BLaER1 treated with 17β-estradiol and CSF1 and Interleukin-3, amounts not matched to agents 10 nM and 100 nM (cell line): ENCODE measurements at regions not wholly inside any gene's neighbourhood (a gene's known extent, or its start where the extent isn't known, plus 50 kb on each side); places are given as distances from the start of the nearest gene placed in this dataset.

ENCODE experiments used
- H3K27ac ChIP-seq, 11 experiments: shearing (Covaris generic); formaldehyde crosslinking; 2 replicates each; pipeline ENCODE4 v1.8.1; 2022
- H3K27me3 ChIP-seq, 11 experiments: shearing (Covaris generic); formaldehyde crosslinking; 2 replicates each; pipeline ENCODE4 v1.8.1; 2022
- H3K36me3 ChIP-seq, 11 experiments: shearing (Covaris generic); formaldehyde crosslinking; 2 replicates each; pipeline ENCODE4 v1.8.1; 2022
- H3K4me1 ChIP-seq, 10 experiments: shearing (Covaris generic); formaldehyde crosslinking; 2 replicates each; pipeline ENCODE4 v1.8.1; 2022
- H3K4me2 ChIP-seq, 11 experiments: shearing (Covaris generic); formaldehyde crosslinking; 2 replicates each; pipeline ENCODE4 v1.8.1; 2022
- H3K4me3 ChIP-seq, 10 experiments: shearing (Covaris generic); formaldehyde crosslinking; 2 replicates each; pipeline ENCODE4 v1.8.1; 2022
- H3K9ac ChIP-seq, 11 experiments: shearing (Covaris generic); formaldehyde crosslinking; 2 replicates each; pipeline ENCODE4 v1.8.1; 2022
- H3K9me3 ChIP-seq, 11 experiments: shearing (Covaris generic); formaldehyde crosslinking; replicated peaks in 1 of 11; 2 replicates each; pipeline ENCODE4 v1.8.1; 2022
- H4K20me1 ChIP-seq, 11 experiments: shearing (Covaris generic); formaldehyde crosslinking; 2 replicates each; pipeline ENCODE4 v1.8.1; 2022
- Cebpa-rat ChIP-seq, 11 experiments: shearing (Covaris generic); IDR thresholded peaks; 2 replicates each; pipeline ENCODE4 v1.8.1; 2022

DNA sequence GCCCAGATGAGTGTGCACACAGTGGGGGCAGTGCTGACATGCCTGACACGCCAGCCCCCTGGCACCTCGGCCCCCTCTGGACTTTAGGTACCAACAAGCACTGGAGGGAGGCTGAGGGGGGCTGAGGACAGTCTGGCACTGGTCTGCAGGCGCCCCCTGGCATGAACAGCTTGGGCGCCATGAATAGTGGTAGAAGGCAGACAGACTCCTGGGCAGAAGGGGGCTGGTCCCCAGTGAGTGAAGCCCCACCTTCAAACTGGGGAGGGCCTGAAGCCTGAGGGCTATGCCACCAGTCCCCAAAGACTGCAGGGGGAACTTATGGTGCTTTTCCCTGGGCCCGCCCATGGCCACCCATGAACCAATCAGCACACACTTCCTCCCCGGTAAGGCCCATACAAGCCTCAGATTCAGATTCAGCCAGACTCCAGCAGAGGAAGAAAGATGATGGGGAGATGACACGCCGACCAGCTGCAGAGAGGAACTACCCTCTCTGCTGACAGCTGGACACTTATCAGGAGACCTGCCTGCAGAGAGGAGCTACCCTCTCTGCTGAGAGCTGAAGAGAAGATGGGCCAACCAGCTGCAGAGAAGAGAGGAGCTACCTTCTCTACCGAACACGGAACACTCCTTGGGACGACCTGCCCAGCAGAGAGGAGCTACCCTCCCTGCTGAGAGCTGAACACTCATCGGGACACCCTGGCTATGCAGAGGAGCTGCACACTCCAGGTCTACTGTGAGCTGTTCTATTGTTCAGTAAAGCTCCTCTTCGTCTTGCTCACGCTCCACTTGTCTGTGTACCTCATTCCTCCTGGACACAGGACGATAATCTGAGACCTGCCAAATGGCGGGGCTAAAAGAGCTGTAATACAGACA is 324.5 kb downstream of the PCNX1 start:
- Histone ChIP-seq H3K36me3 (no peaks in the 10 kb centered on the region), H4K20me1 (no peaks in the 10 kb centered on the region), H3K4me2 (peak overlapping the region in 2 of 11 experiments; percentile 18; a peak in 1 of 22 replicates), H3K9ac (no peak overlapping the region), H3K4me3 (no peak overlapping the region), H3K4me1 (peaks cover 0 to 28% (median 10%) of the 10 kb centered on the region in 10 experiments; a peak in 12 of 20 replicates), H3K9me3 (no peaks in the 10 kb centered on the region), H3K27me3 (no peaks in the 10 kb centered on the region), H3K27ac (no peak overlapping the region)
- TF ChIP-seq Cebpa-rat (IDR thresholded peaks at IDR 0.05), result no peak

DNA sequence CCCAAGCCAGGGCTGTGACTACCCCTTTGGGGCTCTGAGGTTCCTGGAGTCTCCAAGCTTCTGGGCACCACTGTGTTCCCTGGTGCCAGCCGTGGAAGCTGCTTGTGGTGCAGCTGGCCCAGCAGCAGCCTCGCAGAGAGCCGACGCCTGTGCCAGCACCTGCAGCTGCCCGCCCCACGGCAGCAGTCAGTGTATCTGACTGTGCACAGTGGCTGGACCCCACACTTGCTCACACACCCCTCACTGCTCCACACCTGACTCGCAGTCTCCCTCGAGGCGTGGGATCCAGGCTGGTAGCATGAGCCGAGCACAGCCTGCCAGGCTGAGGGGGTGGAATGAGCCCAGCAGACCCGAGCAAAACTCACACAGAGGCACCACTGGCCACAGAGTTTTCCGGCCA is 325.2 kb downstream of the PCNX1 start:
- no peaks in the 10 kb centered on the region for H3K36me3 ChIP-seq
- no peaks in the 10 kb centered on the region for H3K27me3 ChIP-seq
- no peaks in the 10 kb centered on the region for H4K20me1 ChIP-seq
- peaks cover 0 to 29% (median 11%) of the 10 kb centered on the region in 10 experiments; a peak in 12 of 20 replicates for H3K4me1 ChIP-seq
- H3K4me3 ChIP-seq, result no peak overlapping the region
- no peak overlapping the region for H3K4me2 ChIP-seq
- H3K9me3 ChIP-seq, result no peaks in the 10 kb centered on the region
- TF ChIP-seq Cebpa-rat (IDR thresholded peaks at IDR 0.05), result no peak
- no peak overlapping the region for H3K9ac ChIP-seq
- no peak overlapping the region for H3K27ac ChIP-seq

DNA sequence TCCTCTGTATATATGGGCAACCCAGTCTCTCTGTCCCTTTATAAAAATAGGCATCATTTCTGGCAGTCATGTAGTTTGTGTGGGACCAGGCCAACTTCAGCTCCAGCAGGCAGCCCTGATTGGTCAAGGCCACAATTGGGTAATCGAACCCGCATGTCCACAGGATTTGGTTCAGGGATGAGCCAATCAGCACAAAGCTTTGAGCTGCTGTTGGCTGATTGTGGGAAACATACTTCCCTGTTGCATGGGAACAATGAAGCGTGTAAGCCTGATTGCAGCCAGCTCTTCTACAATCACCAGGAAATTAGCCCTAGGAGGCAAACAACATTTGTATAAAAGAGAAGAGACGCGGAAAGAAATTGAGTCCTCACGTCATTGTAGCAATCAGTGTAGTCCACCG is 328.6 kb downstream of the PCNX1 start:
- Histone ChIP-seq H4K20me1 (no peaks in the 10 kb centered on the region), H3K4me1 (peaks cover 0 to 25% (median 11%) of the 10 kb centered on the region in 10 experiments; a peak in 12 of 20 replicates), H3K27ac (peak overlapping the region in 2 of 11 experiments; percentile 12 to 33; a peak in 2 of 22 replicates), H3K4me3 (no peak overlapping the region), H3K4me2 (peak overlapping the region in 8 of 11 experiments; percentile 0 to 68 (median 30); a peak in 12 of 22 replicates), H3K9ac (no peak overlapping the region), H3K27me3 (no peaks in the 10 kb centered on the region), H3K36me3 (no peaks in the 10 kb centered on the region), H3K9me3 (peaks cover 0 to 7% (median 0%) of the 10 kb centered on the region in 11 experiments; a peak in 1 of 22 replicates)
- TF ChIP-seq Cebpa-rat (IDR thresholded peaks at IDR 0.05), result peak in 3 of 11 experiments; percentile 36 to 52 (median 46); a peak in 3 of 22 replicates

DNA sequence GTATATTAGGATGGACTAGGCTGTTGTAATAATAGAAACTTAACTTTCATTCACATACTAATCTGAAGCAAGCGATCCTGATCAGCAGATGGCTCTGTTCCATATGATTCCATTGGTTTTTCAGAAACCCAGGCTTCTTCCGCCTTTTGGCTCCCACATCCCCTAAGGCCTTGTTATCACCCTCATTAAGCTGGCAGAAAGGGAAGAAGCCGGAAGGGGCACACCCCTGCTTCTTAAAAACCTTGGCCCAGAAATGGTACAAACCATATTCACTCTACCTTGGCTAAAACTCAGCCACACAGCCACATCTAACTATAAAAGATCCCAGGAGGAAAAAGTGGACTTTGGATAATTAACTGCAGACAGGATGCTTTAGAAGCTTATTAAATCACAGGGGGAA is 329.2 kb downstream of the PCNX1 start:
- H4K20me1 ChIP-seq, result no peaks in the 10 kb centered on the region
- H3K4me2 ChIP-seq, result peak overlapping the region in 6 of 11 experiments; percentile 0 to 68 (median 38); a peak in 6 of 22 replicates
- no peaks in the 10 kb centered on the region for H3K36me3 ChIP-seq
- no peak for TF ChIP-seq Cebpa-rat (IDR thresholded peaks at IDR 0.05)
- H3K27ac ChIP-seq, result peak overlapping the region in 1 of 11 experiments; percentile 12; a peak in 1 of 22 replicates
- H3K9ac ChIP-seq, result no peak overlapping the region
- no peak overlapping the region for H3K4me3 ChIP-seq
- H3K4me1 ChIP-seq, result peaks cover 0 to 23% (median 11%) of the 10 kb centered on the region in 10 experiments; a peak in 12 of 20 replicates
- peaks cover 0 to 7% (median 0%) of the 10 kb centered on the region in 11 experiments; a peak in 1 of 22 replicates for H3K9me3 ChIP-seq
- H3K27me3 ChIP-seq, result no peaks in the 10 kb centered on the region

DNA sequence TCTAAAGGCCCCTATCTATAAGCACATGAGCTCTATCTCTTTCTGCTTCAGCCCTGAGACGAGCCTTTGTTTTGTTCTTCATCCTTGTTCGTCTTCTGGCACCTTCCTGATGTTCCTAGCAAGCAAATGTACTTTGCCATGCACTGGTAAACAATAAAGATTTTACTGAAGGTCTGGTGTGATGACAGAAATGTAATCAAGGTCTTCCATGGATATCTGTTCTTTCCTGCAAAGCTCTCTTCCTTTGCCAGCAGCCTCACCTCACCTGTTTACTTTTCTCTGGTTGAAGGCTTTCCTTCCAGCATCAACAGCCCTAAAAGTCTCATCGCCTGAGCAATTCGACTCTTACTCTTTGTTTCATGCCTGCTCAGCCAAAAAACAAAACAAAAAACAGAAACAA is 330.3 kb downstream of the PCNX1 start:
- Histone ChIP-seq H3K9ac (no peak overlapping the region), H3K4me1 (peaks cover 0 to 19% (median 9%) of the 10 kb centered on the region in 10 experiments; a peak in 12 of 20 replicates), H3K9me3 (peaks cover 0 to 7% (median 0%) of the 10 kb centered on the region in 11 experiments; a peak in 1 of 22 replicates), H3K27me3 (no peaks in the 10 kb centered on the region), H3K36me3 (no peaks in the 10 kb centered on the region), H3K27ac (no peak overlapping the region), H3K4me3 (no peak overlapping the region), H4K20me1 (no peaks in the 10 kb centered on the region), H3K4me2 (no peak overlapping the region)
- no peak for TF ChIP-seq Cebpa-rat (IDR thresholded peaks at IDR 0.05)

DNA sequence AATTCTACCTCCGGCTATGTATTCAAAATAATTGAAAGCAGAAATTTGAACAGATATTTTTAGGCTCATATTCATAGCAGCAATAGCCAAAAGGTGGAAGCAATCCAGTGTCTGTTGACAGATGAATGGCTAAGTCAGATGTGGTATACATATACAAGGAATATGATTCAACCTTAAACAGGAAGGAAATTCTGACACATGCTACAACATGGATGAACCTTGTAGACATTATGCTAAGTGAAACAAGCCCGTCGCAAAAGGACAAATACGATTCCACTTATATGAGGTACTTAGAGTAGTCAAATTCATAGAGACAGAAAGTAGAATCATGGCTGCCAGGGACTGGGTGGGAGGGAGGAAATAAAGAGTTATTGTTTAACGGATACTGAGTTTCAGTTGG is 331.6 kb downstream of the PCNX1 start:
- Histone ChIP-seq H3K9me3 (peaks cover 0 to 7% (median 0%) of the 10 kb centered on the region in 11 experiments; a peak in 1 of 22 replicates), H3K36me3 (no peaks in the 10 kb centered on the region), H3K4me1 (peaks cover 0 to 19% (median 9%) of the 10 kb centered on the region in 10 experiments; a peak in 12 of 20 replicates), H3K4me3 (no peak overlapping the region), H3K27ac (no peak overlapping the region), H3K9ac (no peak overlapping the region), H4K20me1 (no peaks in the 10 kb centered on the region), H3K4me2 (no peak overlapping the region), H3K27me3 (no peaks in the 10 kb centered on the region)
- no peak for TF ChIP-seq Cebpa-rat (IDR thresholded peaks at IDR 0.05)

DNA sequence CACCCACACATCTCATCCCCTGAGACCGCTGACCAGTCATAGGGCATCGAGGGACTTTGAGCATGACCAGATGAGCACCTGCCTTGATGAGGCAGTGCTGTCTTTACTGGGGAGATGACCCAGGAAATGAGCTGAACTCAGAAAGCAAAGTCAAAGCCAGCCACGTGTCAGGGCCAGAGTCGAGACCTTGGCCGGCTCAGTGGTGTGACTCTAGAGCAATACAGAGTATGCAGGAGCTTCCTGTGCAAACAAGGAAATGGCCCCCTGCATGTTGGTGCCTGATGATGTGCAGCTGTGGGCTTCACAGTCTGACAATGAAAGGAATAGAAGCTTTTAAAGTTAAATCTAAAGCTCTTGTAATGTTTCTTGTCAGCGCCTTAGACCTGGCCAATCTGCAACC is 332.9 kb downstream of the PCNX1 start:
- Histone ChIP-seq H3K4me1 (peaks cover 0 to 19% (median 9%) of the 10 kb centered on the region in 10 experiments; a peak in 12 of 20 replicates), H3K27ac (no peak overlapping the region), H3K27me3 (no peaks in the 10 kb centered on the region), H3K4me2 (no peak overlapping the region), H3K9ac (no peak overlapping the region), H3K4me3 (no peak overlapping the region), H3K9me3 (peaks cover 0 to 9% (median 0%) of the 10 kb centered on the region in 11 experiments; a peak in 4 of 22 replicates), H4K20me1 (no peaks in the 10 kb centered on the region), H3K36me3 (no peaks in the 10 kb centered on the region)
- TF ChIP-seq Cebpa-rat (IDR thresholded peaks at IDR 0.05), result no peak

DNA sequence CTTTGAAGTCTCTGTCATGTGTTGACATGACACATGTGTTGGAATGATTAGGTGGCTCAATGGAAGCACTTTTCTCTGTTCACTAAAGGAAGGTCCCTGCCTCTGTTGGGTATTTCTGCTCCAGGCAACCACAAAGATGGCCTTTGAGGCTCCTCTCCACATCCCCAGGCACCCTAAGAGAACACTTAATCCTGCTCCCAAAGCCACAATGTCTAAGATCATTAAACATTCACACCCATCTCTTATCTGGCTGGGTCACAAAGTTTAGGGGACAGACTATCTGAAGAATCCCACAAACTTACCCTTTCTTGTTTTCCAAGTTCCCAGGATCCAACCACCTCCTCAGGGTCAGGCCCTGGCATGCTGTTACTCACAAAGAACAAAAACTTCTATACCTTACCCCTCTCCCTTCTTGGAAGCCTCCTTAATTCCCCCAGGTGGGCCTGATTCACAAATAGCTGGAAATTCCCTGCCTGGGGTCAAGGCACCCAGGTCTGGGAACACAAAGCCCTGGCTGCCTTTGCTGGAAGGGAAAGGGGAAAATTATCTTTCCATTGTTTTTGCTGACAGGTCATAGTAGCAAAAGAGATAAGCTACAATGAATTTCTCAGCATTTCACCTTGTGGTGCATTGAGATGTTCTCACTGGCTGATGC is 333.7 kb downstream of the PCNX1 start:
- H3K4me2 ChIP-seq, result no peak overlapping the region
- H3K4me3 ChIP-seq, result no peak overlapping the region
- peaks cover 0 to 18% (median 8%) of the 10 kb centered on the region in 10 experiments; a peak in 15 of 20 replicates for H3K4me1 ChIP-seq
- no peak overlapping the region for H3K27ac ChIP-seq
- no peak overlapping the region for H3K9ac ChIP-seq
- peaks cover 0 to 18% (median 6%) of the 10 kb centered on the region in 11 experiments; a peak in 14 of 22 replicates for H3K9me3 ChIP-seq
- no peaks in the 10 kb centered on the region for H3K27me3 ChIP-seq
- no peak for TF ChIP-seq Cebpa-rat (IDR thresholded peaks at IDR 0.05)
- no peaks in the 10 kb centered on the region for H3K36me3 ChIP-seq
- no peaks in the 10 kb centered on the region for H4K20me1 ChIP-seq

DNA sequence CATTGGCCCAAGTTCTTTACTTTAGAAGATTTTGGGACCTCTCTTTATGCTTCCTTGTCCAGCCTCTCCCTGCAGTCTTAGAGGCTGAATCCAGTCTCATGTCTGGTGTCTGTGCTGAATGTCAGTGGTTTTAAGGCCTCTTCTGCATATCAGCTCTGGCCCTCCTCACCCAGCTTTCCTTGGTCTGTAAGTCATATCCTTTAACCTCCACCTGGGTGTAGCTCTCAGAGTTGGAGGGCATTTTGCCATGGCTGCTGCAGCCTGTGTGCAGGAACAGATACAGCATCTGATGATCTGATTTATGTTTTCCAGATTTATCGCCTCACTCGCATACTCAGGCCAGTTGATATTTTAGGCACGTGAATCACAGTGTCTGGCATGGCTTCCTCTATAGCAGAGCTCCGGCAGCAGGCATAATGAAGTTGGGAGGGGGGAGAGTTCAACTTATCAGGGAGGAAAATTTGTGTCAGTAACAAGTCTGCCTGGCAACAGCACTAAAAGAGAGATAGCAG is 335.0 kb downstream of the PCNX1 start:
- TF ChIP-seq Cebpa-rat (IDR thresholded peaks at IDR 0.05), result no peak
- Histone ChIP-seq H3K27ac (no peak overlapping the region), H3K4me3 (no peak overlapping the region), H4K20me1 (no peaks in the 10 kb centered on the region), H3K9ac (no peak overlapping the region), H3K27me3 (no peaks in the 10 kb centered on the region), H3K9me3 (peaks cover 0 to 31% (median 17%) of the 10 kb centered on the region in 11 experiments; a peak in 15 of 22 replicates), H3K4me1 (peaks cover 9 to 22% (median 14%) of the 10 kb centered on the region in 10 experiments; a peak in 17 of 20 replicates), H3K36me3 (no peaks in the 10 kb centered on the region), H3K4me2 (peak overlapping the region in 1 of 11 experiments; percentile 8; a peak in 2 of 22 replicates)
